Thymus (tissue), 11 donors: ENCODE measurements at regions not wholly inside any gene's neighbourhood (a gene's known extent, or its start where the extent isn't known, plus 50 kb on each side); places are given as distances from the start of the nearest gene placed in this dataset.
A peak's percentile ranks its signal among the peaks of the same experiment; 100 is the strongest.
"Not testable (repeated sequence)": the region's sequence is repeated elsewhere in the genome, so short reads cannot be mapped to it uniquely, and the experiment has no call there.

ENCODE experiments used
- DNase-seq, 9 donors: peaks; one replicate each; pipeline ENCODE4 v3.0.0-alpha.2; 2013; ENCODE audit warnings: low spot score in 9 of 9, low read depth in 6 of 9, missing footprints in 1 of 9
- H3K27ac ChIP-seq, 2 donors: one replicate each; pipeline ENCODE4 v1.5.1; 2013; ENCODE audit warnings: control low read depth in 1 of 2, low read depth in 1 of 2, low read length in 1 of 2, mild to moderate bottlenecking in 1 of 2, moderate library complexity in 1 of 2
- H3K27me3 ChIP-seq, 2 donors: one replicate each; pipeline ENCODE4 v1.5.1; 2013; ENCODE audit warnings: low read length in 1 of 2; ENCODE audit not compliant: control insufficient read depth in 2 of 2, insufficient read depth in 1 of 2
- H3K36me3 ChIP-seq, 2 donors: one replicate each; pipeline ENCODE4 v1.5.1; 2013; ENCODE audit warnings: low read length in 1 of 2, mild to moderate bottlenecking in 1 of 2, moderate library complexity in 1 of 2; ENCODE audit not compliant: control insufficient read depth in 2 of 2, insufficient read depth in 2 of 2
- H3K4me1 ChIP-seq, 2 donors: one replicate each; pipeline ENCODE4 v1.5.1; 2013; ENCODE audit warnings: low read length in 2 of 2; ENCODE audit not compliant: control insufficient read depth in 2 of 2, insufficient read depth in 2 of 2
- H3K4me3 ChIP-seq, 2 donors: one replicate each; pipeline ENCODE4 v1.5.1; 2013; ENCODE audit warnings: low read length in 2 of 2, control low read depth in 1 of 2, mild to moderate bottlenecking in 1 of 2
- H3K9me3 ChIP-seq, 2 donors: one replicate each; pipeline ENCODE4 v1.5.1; 2013; ENCODE audit warnings: low read length in 1 of 2, mild to moderate bottlenecking in 1 of 2; ENCODE audit not compliant: control insufficient read depth in 2 of 2, insufficient read depth in 1 of 2
- WGBS: extraction: QIAGEN DNeasy Blood & Tissue Kit; methylation state at CpG from one replicate; pipeline ENCODE4 v1.1.7; 2013; 5-methylcytosine and 5-hydroxymethylcytosine counted together
- donor health status: healthy.

GRCh38 chr14:31911160-31911559, 165.9 kb upstream of the ARHGAP5 start:
- H3K27me3 ChIP-seq: no peaks in the 10 kb centered on the region
- WGBS: 97% methylated on average over 1 of the region's 1 CpG

GRCh38 chr14:31913370-31913769, 163.7 kb upstream of the ARHGAP5 start:
- Histone ChIP-seq H3K36me3 (no peaks in the 10 kb centered on the region), H3K4me3 (no peak overlapping the region), H3K27ac (no peak overlapping the region), H3K27me3 (no peaks in the 10 kb centered on the region), H3K4me1 (no peaks in the 10 kb centered on the region), H3K9me3 (peaks cover 0 to 11% of the 10 kb centered on the region in 2 donors)
- DNase-seq: no peak
- WGBS: 93% methylated on average over 4 of the region's 4 CpGs

More at GRCh38 chr14:31911160-31911559, 165.9 kb upstream of the ARHGAP5 start:
- H3K27ac ChIP-seq: no peak overlapping the region
- no peaks in the 10 kb centered on the region for H3K4me1 ChIP-seq
- no peak for DNase-seq
- H3K9me3 ChIP-seq: peaks cover 0 to 11% of the 10 kb centered on the region in 2 donors
- no peaks in the 10 kb centered on the region for H3K36me3 ChIP-seq
- no peak overlapping the region for H3K4me3 ChIP-seq

- WGBS: 97% methylated on average over 4 of the region's 7 CpGs
Measured at GRCh38 chr14:31918289-31918688, 158.8 kb upstream of the ARHGAP5 start.

GRCh38 chr14:31920001-31920400, 157.1 kb upstream of the ARHGAP5 start:
- Histone ChIP-seq H3K27ac (no peak overlapping the region), H3K9me3 (no peaks in the 10 kb centered on the region), H3K27me3 (no peaks in the 10 kb centered on the region), H3K4me3 (no peak overlapping the region), H3K36me3 (no peaks in the 10 kb centered on the region), H3K4me1 (no peaks in the 10 kb centered on the region)
- no peak for DNase-seq
- WGBS: 97% methylated on average over 1 of the region's 1 CpG

More at GRCh38 chr14:31918289-31918688, 158.8 kb upstream of the ARHGAP5 start:
- not testable (repeated sequence) for H3K4me3 ChIP-seq, DNase-seq, H3K27ac ChIP-seq, H3K36me3 ChIP-seq, H3K9me3 ChIP-seq, H3K4me1 ChIP-seq, H3K27me3 ChIP-seq

DNA sequence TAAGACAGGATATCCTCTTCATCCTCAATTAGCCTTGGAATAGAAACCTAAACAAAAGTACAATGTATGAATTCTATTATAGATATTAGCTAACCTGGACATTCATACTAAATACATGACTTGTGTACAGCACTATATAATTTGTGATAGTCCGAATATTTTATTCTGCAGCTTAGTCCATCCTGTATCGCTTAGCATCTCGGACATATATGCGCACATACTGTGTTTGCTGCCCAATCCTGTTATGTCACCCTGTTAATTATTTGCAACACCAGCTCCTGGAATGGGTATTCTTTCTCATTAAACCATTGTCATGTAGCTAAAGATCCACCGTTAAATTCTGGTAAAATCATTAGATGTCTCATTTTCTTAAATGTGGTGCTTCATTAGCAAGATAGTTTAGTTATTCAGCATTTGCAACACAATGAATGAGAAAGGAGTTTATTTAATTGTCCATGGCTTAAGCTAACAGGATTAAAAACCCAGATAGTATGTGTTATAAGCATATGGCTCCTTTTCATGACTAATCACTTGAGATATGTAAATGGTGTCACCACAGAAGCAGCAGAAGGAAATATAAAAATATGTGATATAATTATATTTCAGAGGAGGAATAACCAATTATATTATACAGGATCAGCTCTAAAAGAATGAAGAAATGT, 156.0 kb upstream of the ARHGAP5 start:
- Histone ChIP-seq H3K4me1 (no peaks in the 10 kb centered on the region), H3K27me3 (no peaks in the 10 kb centered on the region), H3K9me3 (no peaks in the 10 kb centered on the region), H3K4me3 (no peak overlapping the region), H3K36me3 (no peaks in the 10 kb centered on the region), H3K27ac (no peak overlapping the region)
- WGBS: 94% methylated on average over 5 of the region's 5 CpGs
- no peak for DNase-seq

DNA sequence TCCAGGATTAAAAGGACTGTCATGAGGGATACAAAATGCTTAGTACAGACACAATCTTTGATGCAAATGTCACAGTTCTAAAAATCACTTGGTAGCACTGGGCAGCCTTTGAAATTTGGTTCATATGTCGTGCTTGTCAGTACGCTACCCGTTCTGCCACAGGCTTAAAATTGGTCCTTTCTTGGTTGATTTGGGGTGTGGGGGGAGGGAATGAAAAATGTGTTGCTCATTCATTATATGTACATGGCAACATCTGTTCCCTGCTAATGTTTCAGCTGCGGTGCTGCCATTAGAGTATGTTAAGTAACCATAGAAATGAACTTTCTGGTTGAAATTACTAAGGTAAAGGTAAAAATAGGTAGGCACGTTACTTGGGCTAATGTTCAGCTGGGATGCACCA, 155.4 kb upstream of the ARHGAP5 start:
- no peak overlapping the region for H3K4me3 ChIP-seq
- no peak for DNase-seq
- no peaks in the 10 kb centered on the region for H3K9me3 ChIP-seq
- WGBS: 96% methylated on average over 5 of the region's 5 CpGs
- no peaks in the 10 kb centered on the region for H3K27me3 ChIP-seq
- no peaks in the 10 kb centered on the region for H3K4me1 ChIP-seq
- H3K27ac ChIP-seq: no peak overlapping the region
- no peaks in the 10 kb centered on the region for H3K36me3 ChIP-seq

DNA sequence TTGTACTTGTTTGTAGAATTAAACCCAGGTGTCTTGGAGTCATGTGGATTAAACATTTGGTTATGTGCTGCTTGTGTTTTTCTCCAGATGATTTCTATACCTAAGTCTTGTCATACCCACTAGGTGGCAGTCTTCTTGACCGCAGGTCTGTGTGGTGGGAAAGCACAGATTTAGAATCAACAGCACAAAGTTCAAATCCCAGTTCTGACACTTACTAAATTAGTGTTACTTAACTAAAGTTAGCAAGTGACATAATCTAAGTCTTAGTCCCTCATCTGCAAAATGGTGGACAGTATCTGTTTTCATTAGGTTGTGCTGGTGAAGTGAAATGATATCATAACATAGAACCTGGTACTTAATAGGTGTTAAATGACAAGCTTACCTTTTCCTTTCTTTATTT, 151.0 kb upstream of the ARHGAP5 start:
- H3K27ac ChIP-seq: no peak overlapping the region
- no peaks in the 10 kb centered on the region for H3K9me3 ChIP-seq
- no peaks in the 10 kb centered on the region for H3K27me3 ChIP-seq
- H3K4me3 ChIP-seq: no peak overlapping the region
- 32% methylated on average over 1 of the region's 1 CpG for WGBS
- DNase-seq: peak in 6 of 9 donors; percentile 14 to 53 (median 32)
- no peaks in the 10 kb centered on the region for H3K36me3 ChIP-seq
- H3K4me1 ChIP-seq: no peaks in the 10 kb centered on the region

GRCh38 chr14:31926652-31927347, 150.3 kb upstream of the ARHGAP5 start:
- Histone ChIP-seq H3K27ac (peak overlapping the region in 1 of 2 donors; percentile 60), H3K4me3 (no peak overlapping the region), H3K36me3 (no peaks in the 10 kb centered on the region), H3K27me3 (no peaks in the 10 kb centered on the region), H3K9me3 (no peaks in the 10 kb centered on the region), H3K4me1 (no peaks in the 10 kb centered on the region)
- WGBS: 94% methylated on average over 6 of the region's 6 CpGs
- no peak for DNase-seq

DNA sequence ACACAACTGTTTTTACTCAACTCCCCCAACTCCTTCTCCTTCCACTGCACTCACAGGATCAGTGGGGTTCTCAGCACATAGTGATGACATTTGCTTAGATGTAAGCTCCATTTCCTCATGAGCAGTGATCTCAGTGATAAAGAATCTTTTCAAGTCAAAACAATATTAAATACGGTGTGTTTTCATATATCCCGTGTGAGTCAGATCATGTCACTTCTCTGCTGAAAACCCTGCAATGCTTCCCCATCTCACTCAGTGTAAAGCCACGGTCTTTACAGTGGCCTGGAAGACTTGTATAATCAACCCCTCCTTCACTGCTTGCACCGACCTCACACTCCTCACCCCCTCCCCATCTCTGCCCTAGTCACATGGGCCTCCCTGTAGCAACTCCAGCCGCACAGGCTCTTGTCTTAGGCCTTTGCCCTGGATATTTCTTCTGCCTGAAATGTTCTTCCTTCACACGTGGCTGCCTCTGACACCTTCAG, 149.7 kb upstream of the ARHGAP5 start:
- Histone ChIP-seq H3K36me3 (no peaks in the 10 kb centered on the region), H3K9me3 (no peaks in the 10 kb centered on the region), H3K4me3 (no peak overlapping the region), H3K27me3 (no peaks in the 10 kb centered on the region), H3K4me1 (no peaks in the 10 kb centered on the region), H3K27ac (peak overlapping the region in 1 of 2 donors; percentile 60)
- WGBS: 76% methylated on average over 6 of the region's 6 CpGs
- peak in 2 of 9 donors; percentile 23 to 27 for DNase-seq
